ENCODE measurements at regions not wholly inside any gene's neighbourhood (a gene's known extent, or its start where the extent isn't known, plus 50 kb on each side); places are given as distances from the start of the nearest gene placed in this dataset.

DNA sequence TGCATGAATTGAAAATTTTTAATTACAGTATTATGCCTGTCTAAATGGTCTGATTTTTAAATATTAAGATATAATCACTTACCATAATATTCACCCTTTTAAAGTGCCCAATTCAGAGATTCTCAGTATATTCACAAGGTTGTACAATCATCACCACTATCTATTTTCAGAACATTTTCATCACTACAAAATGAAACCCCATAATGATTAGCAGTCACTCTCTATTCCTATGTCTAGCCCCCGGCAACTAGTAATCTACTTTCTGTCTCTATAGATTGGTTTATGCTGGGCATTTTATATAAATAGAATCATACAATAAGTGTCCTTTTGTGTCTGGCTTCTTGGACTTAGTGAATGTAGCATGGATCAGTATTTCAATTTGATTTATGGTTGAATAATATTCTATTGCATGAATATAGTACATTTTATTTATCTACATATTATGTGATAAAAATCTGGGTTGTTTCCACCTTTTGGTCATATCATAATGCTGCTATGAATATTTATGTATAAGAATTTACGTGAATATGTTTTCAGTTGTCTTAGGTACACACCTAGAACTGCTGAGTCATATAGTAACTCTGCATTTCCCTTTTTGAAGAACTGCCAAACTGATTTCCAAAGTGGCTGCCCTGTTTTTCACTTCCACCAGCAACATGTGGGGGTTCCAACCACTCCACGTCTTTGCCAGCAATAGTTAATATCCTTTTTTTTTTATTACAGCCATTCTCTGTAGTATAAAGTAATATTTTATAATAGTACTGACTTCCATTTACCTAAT, 485.7 kb upstream of the ZNF385D start:
- no peak for FAIRE-seq

DNA sequence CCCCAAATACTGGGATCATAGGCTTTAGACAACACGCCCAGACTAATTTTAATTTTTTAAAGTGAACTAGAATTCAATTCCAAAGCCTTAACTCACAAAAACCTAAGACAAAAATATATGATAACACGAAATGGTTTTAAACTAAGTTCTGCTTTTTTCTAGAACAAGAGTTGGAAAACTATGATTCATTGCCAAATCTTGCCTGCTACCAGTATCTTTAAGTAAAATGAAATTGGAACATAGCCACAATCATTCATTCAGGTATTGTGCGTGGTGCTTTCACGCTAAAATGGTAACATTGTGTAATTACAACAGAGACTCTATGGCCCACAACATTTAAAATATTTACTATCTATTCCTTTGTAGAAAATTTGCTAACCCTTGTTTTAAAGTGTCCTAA, 488.0 kb upstream of the ZNF385D start:
- FAIRE-seq = no peak

DNA sequence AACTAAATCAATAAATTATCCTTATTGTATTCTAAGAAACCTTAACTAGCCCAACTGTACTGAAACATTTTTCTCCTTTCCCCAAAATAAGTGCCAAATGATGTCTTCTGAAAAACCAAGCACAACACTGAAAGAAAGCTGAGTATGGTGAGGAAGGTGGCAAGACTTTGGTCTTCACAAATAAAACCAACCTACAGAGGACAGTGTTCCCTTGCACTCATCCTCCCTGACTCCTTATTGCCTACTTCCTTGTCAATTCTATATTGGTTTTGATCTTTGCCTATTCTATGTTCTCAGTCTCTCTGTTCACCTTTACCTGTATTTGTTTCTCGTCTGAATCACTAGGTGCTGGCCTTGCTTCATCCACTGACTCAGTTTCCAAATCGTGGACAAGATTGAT, 490.1 kb upstream of the ZNF385D start:
- no peak for FAIRE-seq

DNA sequence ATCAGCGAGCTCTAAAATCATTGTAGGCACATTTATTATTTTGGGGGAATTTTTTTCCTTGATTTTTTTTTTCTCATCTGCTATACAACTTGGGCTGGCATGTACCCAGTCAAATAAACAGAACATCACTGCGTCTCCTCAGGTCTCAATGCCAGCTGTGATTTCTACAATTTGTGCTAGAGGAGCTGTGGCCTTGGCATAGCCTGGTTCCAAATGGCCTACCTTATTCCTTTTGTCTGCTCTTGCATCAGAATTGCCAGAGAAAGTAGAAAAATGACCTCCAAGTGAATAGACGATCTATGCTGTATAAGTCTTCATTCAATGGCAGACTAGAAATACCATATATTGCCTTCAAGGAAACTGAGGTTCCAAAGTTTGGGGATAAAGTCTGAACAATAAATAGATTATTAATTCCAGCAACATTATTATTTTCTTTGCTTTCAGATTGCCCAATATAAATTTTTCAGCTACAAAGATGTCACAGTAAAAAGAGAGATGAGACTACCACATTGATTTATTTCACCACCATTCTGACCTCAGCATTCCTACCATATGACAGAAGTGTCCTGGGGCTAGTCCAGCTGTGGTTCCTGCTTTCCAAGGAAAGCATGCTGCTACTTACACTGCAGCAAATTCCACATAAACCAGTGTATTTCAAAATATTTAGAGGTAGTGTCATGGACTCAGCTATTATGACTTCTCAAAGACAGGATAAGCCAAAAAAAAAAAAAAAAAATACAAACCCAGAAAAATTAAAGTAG, 493.9 kb upstream of the ZNF385D start:
- FAIRE-seq = no peak

DNA sequence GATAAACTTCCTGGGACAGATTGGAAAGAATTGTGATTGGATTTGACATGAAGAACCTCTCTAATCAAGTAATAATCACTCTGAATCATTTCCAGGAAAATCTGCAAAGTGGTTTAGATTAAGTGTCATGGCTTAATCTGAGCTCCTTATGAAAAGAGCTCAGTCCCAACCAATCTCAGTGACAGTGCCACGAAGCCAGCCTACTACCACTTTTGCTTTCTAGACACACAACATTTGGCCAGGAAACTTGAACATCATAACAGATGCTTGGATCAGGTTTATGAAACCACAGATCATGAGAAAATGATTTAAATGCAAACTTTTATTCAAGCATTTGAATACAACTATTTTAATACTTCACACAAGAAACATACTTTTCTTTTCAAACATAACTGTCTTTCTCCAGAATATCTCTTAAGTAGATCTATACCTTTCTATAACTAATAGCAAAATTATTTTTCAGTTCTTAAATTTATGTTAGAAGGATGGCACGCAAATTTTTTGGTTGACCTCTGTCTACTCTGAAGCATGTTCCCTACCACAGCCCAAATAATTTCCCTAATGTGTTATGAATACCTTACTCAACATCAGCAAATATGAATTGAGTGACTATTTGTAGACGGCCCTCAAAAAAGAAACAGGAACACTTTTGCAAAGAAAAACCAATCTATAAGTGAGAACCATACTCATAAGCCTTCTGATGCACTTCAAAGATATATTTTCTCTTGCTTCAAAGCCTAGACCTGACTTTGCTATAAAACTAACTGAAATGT, 495.0 kb upstream of the ZNF385D start:
- FAIRE-seq = no peak

DNA sequence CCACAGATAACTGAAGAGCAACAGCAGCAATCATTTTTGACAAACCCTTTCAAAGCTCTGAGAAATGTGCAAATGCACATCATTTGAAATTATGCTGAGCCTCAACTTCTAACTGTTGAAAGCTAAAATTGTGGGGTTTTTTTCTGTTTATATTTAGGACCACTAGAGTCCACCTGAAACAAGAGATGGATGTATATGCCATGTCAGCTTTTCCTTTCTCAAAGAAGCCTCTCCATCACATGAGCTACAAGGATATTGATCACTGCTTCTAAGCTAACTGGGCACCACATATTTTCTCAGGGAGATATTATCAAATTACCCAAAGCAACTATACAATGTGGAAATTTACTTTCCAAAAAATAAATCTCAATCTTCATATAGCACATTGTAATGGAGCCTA, 498.6 kb upstream of the ZNF385D start:
- no peak for FAIRE-seq

DNA sequence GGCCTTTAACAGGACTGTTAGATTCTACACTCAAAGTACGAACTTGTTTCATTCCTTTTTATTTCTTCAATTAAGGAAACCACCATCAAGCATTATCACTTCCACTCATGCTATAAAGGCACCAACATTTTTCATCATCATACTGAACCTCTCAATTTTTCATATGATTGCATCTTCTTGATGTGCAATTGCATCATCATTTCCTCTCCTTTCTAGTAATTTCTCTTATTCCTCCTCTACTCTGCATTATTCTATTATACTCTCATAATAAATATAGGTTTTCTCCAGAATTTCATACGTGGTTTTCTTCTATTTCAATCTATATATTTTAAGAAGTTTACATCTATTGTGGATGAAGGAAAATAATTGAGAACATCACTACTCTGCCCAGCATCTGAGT, 506.2 kb upstream of the ZNF385D start:
- no peak for FAIRE-seq

DNA sequence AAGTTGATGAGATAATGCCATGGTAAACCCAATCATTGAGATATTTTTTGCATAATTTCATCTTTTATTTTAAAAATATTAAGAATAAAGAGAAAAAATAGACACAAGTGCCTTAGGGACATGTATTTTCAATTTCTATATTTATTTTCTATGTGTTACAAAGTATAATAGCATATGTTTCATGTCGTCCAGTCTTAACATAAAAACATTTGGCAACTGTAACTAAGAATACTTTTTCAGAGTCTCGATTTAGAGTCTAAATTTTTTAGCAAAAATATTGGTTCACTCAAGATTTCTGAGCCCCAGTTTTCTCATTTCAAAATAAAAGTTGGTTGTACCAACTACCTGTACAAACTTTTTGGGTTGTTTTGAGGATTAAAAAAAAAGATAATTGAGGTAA, 511.4 kb upstream of the ZNF385D start:
- no peak for FAIRE-seq

DNA sequence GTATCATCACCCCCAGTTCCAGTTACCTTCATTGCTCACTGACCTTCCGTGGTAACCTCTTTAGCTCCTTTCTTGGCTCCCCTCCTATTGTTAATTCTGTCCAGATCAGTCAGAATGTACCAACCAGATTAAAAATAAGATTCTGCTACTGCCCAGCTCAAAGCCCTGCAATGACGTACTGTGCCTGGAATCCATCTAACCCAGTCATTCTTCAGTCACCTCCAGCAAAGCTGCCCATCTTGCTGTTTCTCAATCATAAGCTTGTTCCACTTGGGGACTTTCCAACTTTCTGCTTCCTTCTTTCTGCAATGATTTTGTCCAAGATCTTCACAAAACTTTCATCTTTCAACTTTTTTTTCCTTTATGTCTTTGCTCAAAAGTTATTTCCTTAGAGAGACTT, 512.0 kb upstream of the ZNF385D start:
- FAIRE-seq = no peak

DNA sequence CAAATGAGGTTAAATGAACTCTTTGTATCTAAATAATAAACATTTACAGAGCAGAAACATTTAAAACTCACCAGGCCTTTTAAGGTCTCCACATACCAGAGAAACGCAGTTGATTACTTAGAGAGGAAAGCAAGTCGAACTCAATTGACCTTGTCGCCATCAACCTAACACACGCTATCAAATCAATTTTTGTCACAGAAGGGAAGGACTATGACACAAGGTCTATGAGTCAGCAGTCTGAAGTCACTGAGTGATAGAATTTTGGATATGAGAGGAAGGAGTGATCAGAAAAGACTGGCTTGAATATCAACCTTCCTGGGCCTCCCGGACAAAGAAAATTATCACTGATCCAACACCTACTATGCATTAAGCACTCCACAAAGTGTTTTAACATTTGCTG, 514.4 kb upstream of the ZNF385D start:
- no peak for FAIRE-seq

DNA sequence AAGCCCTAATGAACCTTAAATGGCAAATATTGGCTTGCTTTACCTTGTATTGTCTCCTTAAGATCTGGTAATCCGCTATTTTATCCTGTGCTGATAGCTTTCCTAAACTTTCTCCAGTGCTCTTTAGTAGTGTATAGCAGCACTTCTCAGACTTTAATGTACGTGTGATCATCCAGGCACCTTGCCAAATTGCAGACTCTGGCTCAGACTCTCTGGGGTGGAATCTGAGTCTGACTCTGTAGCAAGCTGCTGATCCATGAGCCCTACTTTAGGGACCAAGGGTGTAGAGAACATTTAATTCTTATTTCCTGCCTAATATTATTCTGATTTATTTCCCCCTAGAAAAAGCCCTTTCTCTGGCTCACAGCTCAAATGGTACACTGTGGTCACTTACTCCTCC, 518.8 kb upstream of the ZNF385D start:
- FAIRE-seq = no peak

DNA sequence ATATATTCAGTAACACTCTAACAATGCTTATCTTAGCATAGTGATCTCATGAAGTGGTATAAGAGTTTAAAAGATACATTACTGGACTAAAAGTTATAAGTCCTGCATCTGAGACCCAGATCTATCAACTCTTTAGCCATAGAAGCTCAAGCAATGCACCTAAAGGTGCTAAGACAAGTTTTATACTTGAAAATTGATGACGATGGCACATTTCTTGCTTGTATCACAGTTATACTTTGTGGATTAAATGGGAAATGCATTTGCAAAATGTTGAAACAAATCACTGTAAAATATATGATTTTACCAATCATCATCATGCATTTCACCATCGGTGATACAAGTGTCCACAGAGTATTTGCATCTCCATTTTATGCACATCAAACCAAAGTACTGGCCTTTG, 525.3 kb upstream of the ZNF385D start:
- FAIRE-seq = no peak

DNA sequence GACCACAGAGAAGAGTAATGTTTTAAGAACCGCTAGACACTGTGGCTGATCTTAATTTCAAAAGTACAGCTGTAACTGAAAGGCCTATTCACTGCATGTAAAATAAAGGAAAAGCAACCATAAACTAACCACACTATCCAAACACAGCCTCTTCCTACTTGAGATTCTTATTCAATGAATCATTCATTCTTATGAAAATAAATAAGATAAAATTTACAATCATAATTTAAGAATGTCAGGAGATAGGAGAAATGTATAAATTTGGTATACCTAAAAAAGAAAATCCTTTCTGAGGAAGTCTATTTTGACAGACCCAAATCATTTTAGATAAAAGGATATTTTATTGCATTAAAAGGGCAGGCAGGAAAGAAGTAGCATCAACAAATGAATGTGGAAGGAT, 533.5 kb upstream of the ZNF385D start:
- no peak for FAIRE-seq

DNA sequence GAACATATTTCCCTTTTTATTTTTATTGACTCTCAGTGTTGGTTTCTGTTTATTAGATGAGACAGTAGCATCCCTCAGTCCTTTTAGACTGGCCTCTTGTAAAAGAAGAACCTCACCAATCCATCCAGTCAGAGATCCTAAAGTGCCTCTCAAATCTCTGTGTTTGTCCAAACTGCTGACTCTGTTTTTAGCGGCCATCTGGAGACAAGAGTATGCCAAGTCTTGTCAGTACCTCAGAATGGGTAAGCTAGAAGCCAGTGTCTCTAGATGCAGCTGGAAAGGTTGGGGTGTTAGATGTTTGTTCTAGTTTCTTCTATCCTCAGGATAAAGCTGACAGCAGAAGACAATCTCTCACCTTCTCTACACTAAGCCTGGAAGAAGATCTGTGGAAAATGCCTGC, 537.7 kb upstream of the ZNF385D start:
- no peak for FAIRE-seq

DNA sequence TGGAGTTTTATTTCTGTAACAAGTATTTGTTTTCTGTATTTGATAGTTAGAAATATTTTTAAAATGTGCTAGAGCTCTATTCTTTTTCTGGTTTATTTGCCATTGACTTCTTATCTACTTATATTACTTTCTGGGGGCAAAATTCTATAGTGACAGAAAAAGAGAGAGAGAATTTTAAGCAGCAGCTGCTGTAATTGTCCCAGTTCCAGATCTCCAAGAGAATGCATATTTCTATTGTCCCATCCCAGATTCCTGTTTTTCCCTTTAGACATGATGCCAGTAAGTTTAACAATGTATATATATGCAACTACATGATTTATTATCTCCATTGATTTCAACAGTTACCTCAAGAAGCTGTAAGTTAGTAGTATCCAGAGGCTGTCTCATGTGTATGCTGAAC, 541.7 kb upstream of the ZNF385D start:
- FAIRE-seq = no peak

DNA sequence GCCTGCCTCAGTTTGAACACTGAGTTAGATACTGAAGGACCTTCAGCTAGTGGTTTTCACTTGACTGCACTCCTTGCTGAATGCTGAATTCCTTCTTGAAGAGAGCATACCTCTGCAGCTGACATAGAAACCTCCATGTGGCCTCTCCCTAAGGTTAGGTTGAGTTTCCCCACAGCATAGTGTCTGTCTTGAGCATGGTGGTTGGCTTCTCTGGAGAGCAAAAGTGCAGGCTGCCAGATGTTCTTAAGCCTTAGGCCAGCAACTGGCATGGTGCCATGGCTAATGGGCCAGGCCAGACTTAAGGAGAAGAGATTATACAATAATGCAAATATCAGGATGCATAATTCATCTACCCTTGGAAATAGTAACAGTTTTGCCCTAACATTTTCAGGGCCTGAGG, 545.6 kb upstream of the ZNF385D start:
- no peak for FAIRE-seq

DNA sequence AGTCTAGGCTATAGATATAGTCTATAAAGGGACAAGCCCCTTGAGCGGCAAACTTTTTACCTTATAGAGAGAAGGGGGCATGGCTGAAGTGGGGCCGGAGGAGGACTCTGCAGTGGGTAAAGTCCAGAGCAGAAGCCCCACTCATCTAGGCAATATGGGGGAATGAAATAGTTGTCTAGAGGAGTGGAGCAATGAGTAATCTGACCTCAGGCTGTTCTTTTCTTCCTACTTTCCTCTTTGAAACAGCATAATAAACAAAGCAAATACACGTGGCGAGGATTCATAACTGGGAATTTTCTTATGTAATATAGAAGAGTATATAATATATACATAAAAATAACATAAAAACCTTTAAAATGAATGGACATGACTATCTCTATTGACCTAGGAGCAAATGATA, 546.4 kb upstream of the ZNF385D start:
- FAIRE-seq = no peak

DNA sequence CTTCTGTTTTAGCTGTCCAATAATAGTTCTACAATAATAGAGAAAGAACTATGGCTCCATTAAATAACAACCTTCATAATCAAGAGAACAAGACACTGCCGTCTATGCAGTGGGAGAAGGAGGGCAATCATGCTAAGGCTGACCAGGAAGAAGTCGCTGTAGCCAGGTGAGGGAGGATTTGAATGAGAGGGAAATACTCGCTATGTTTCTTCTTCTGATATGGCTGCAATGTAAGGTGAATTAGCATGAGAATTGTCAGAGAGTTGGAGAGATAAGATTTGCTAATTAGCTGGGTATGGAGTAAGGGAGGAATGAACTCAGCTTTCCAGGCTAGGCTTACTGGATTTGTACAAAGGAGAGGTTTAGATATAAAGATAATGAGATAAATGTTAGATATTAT, 555.4 kb upstream of the ZNF385D start:
- no peak for FAIRE-seq

DNA sequence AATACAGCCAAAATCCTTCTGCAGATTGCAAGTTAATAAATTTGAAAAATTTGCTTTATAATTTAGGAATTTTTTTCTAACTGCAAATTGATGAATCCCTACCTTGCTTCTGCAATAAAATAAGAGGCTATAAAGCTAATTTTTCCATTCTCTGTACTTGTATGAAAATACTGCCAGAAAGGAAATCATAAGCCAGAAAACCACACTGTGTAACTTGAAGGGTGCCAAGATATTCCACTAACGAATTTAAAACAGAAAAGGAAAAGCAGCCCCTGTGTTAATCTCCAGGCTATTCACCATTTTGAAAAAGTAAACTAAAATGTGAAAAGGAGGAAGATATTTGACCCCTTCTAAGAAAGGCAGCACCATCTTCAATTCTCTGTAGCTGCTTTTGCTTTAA, 557.9 kb upstream of the ZNF385D start:
- no peak for FAIRE-seq

DNA sequence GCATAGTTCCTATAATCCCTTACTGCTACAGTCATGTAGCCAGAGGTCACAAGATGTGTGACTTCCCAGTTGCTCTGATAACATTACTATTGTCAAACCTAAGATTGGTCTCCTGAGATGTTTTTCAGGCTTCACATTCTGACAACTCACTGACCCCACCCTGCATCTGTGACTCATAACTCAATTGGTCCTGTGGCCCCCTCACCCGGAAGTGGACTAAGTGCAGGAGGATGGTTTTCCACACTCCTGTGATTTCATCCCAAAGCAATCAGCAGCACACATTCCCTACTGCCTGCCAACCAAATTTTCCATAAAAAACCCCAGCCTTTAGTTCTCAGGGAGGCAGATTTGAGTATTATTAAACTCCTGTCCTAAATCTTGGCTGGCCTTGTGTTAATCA, 564.9 kb upstream of the ZNF385D start:
- no peak for FAIRE-seq

DNA sequence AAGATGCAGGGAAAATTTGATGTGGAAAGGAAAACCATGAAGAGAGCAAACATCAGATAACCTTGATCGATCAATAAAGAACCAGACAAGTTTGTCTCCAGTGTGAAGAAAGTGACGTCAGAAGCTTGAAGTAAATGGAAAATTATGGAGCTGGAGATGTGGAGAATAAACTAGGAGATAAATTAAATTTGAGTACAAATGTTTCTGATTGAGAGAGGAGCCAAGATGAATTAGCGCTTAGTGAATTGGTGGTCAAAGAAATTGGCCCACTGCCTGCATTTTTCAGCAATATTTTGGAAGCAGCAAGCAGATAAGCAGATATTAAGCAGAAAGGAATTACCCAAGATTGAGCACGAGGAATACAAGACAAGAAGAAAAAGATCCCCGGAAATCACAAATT, 567.3 kb upstream of the ZNF385D start:
- FAIRE-seq = no peak

DNA sequence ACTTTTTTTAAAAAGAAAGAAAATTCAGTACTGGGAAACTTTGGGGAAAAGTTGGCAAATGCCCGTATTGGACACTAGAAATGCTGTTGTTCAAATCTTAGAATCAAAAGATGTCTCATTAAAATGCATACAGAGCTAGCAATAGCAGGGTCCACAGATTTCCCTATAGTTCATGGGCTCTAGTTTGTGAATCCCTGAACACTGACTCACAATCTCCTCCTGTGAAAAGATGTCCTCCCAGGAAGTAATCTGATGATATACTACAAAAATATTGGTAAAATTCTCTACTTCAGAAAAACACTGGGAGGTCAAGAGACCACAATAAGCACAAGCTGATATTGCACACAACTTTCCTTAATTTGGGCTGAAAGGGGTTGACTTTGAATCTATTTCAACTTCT, 568.4 kb upstream of the ZNF385D start:
- FAIRE-seq = no peak

DNA sequence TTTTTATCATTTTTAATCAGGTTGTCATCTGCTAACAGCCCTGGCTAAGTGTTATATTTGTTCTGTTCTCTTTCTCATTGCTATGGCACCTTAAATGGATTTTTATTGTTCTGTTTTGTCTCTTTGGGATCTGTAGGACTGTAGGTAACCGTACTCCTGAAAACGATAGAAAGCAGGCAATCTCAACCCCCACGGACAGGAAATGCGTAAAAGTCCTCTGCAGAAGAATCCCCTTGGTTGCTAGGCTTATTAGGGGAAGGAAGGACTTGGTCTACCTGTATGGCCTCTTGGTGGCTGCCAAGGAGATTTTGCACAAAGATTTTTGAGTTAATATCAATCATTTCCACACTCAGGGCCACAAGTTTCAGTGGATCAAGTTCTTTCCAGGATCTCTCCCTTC, 571.9 kb upstream of the ZNF385D start:
- FAIRE-seq = no peak

DNA sequence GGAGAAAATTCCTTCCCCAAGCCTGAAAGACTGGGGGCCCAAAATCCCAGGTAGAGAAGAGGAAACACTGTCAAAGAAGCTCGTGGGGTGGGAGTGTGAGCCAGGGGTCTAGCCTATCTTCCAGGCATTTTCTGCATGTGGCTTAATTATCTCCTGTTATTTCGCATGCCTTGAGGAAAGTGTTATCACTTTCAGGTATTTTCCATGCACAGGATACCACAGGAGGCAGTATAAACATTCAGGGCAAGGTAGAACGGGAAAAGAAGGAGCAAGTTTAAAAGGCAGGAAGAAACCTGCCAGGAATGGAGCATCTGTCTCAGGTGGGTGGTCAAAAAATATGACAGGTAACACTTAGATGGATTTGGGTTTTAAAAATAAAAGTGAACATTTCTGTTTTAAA, 575.3 kb upstream of the ZNF385D start:
- FAIRE-seq = no peak
